ENCODE measurements at regions not wholly inside any gene's neighbourhood (a gene's known extent, or its start where the extent isn't known, plus 50 kb on each side); places are given as distances from the start of the nearest gene placed in this dataset.

GRCh38 chr18:40883271-40883670 lies 1071.8 kb upstream of the PIK3C3 start:
- TF ChIP-seq CTCF (conservative IDR thresholded peaks at IDR 0.05 in 1 of 2, IDR thresholded peaks at IDR 0.05 in 1 of 2; ENCODE audit: extremely low read depth in 1 of 2, insufficient read depth in 1 of 2, low read depth in 1 of 2, low read length in 2 of 2): no peak
- no peak for TF ChIP-seq EZH2 (IDR thresholded peaks at IDR 0.05; ENCODE audit: borderline replicate concordance, low read length)
